ENCODE measurements at regions not wholly inside any gene's neighbourhood (a gene's known extent, or its start where the extent isn't known, plus 50 kb on each side); places are given as distances from the start of the nearest gene placed in this dataset.

GRCh38 chr12:87086118-87086891 is 830.1 kb upstream of the MGAT4C start:
- Histone ChIP-seq H3K4me3 (ENCODE audit: low read depth, low read length) (no peak overlapping the region), H3K4me1 (ENCODE audit: control insufficient read depth, insufficient read depth, low read length, poor library complexity, severe bottlenecking) (no peaks in the 10 kb centered on the region), H3K36me3 (ENCODE audit: control insufficient read depth, insufficient read depth, low read length) (no peaks in the 10 kb centered on the region), H3K27me3 (ENCODE audit: control insufficient read depth, insufficient read depth, low read length) (no peaks in the 10 kb centered on the region), H3K9me3 (ENCODE audit: control insufficient read depth in 2 of 2, low read length in 2 of 2) (peaks cover 0 to 3% of the 10 kb centered on the region in 2 experiments), H3K27ac (ENCODE audit: insufficient read depth, low read length, poor library complexity, severe bottlenecking) (no peak overlapping the region)
- Mint-ChIP-seq H3K4me1 (no peaks in the 10 kb centered on the region), H3K27ac (no peak overlapping the region), H3K9me3 (peaks cover 0 to 9% (median 2%) of the 10 kb centered on the region in 7 donors), H3K27me3 (no peaks in the 10 kb centered on the region), H3K4me3 (no peak overlapping the region), H3K36me3 (no peaks in the 10 kb centered on the region)
- no peak for ATAC-seq (ENCODE audit: low read depth in 2 of 2)
- DNase-seq, result no peak

- DNase-seq (no peak), ATAC-seq (ENCODE audit: low read depth in 2 of 2) (no peak)
- Mint-ChIP-seq H3K9me3 (peaks cover 0 to 9% (median 2%) of the 10 kb centered on the region in 7 donors), H3K4me3 (no peak overlapping the region), H3K36me3 (no peaks in the 10 kb centered on the region), H3K27ac (no peak overlapping the region), H3K4me1 (no peaks in the 10 kb centered on the region), H3K27me3 (no peaks in the 10 kb centered on the region)
- Histone ChIP-seq H3K4me1 (ENCODE audit: control insufficient read depth, insufficient read depth, low read length, poor library complexity, severe bottlenecking) (no peaks in the 10 kb centered on the region), H3K4me3 (ENCODE audit: low read depth, low read length) (no peak overlapping the region), H3K9me3 (ENCODE audit: control insufficient read depth in 2 of 2, low read length in 2 of 2) (peaks cover 0 to 3% of the 10 kb centered on the region in 2 experiments), H3K27me3 (ENCODE audit: control insufficient read depth, insufficient read depth, low read length) (no peaks in the 10 kb centered on the region), H3K36me3 (ENCODE audit: control insufficient read depth, insufficient read depth, low read length) (no peaks in the 10 kb centered on the region), H3K27ac (ENCODE audit: insufficient read depth, low read length, poor library complexity, severe bottlenecking) (no peak overlapping the region)
These were observed 829.1 kb upstream of the MGAT4C start for GRCh38 chr12:87085286-87085685.

- Histone ChIP-seq H3K36me3 (ENCODE audit: control insufficient read depth, insufficient read depth, low read length) (no peaks in the 10 kb centered on the region), H3K9me3 (ENCODE audit: control insufficient read depth in 2 of 2, low read length in 2 of 2) (peaks cover 0 to 3% of the 10 kb centered on the region in 2 experiments), H3K27me3 (ENCODE audit: control insufficient read depth, insufficient read depth, low read length) (no peaks in the 10 kb centered on the region), H3K27ac (ENCODE audit: insufficient read depth, low read length, poor library complexity, severe bottlenecking) (no peak overlapping the region), H3K4me3 (ENCODE audit: low read depth, low read length) (no peak overlapping the region), H3K4me1 (ENCODE audit: control insufficient read depth, insufficient read depth, low read length, poor library complexity, severe bottlenecking) (no peaks in the 10 kb centered on the region)
- H3K9me3 Mint-ChIP-seq, result peaks cover 0 to 9% (median 2%) of the 10 kb centered on the region in 7 donors
- no peaks in the 10 kb centered on the region for H3K4me1 Mint-ChIP-seq
- no peaks in the 10 kb centered on the region for H3K36me3 Mint-ChIP-seq
- ATAC-seq (ENCODE audit: low read depth in 2 of 2) (no peak), DNase-seq (no peak)
- no peak overlapping the region for H3K27ac Mint-ChIP-seq
- H3K27me3 Mint-ChIP-seq, result no peaks in the 10 kb centered on the region
- no peak overlapping the region for H3K4me3 Mint-ChIP-seq
These were observed 826.6 kb upstream of the MGAT4C start for GRCh38 chr12:87082756-87083155.

GRCh38 chr12:87074781-87075180 is 818.6 kb upstream of the MGAT4C start:
- H3K4me1 Mint-ChIP-seq, result no peaks in the 10 kb centered on the region
- H3K36me3 Mint-ChIP-seq, result no peaks in the 10 kb centered on the region
- peaks cover 3 to 10% of the 10 kb centered on the region in 2 experiments for H3K9me3 ChIP-seq (ENCODE audit: control insufficient read depth in 2 of 2, low read length in 2 of 2)
- H3K27me3 Mint-ChIP-seq, result no peaks in the 10 kb centered on the region
- no peak overlapping the region for H3K4me3 ChIP-seq (ENCODE audit: low read depth, low read length)
- no peak overlapping the region for H3K27ac Mint-ChIP-seq
- H3K4me1 ChIP-seq (ENCODE audit: control insufficient read depth, insufficient read depth, low read length, poor library complexity, severe bottlenecking), result no peaks in the 10 kb centered on the region
- H3K9me3 Mint-ChIP-seq, result peaks cover 0 to 23% (median 5%) of the 10 kb centered on the region in 7 donors
- ATAC-seq (ENCODE audit: low read depth in 2 of 2), result no peak
- no peak overlapping the region for H3K4me3 Mint-ChIP-seq
- H3K36me3 ChIP-seq (ENCODE audit: control insufficient read depth, insufficient read depth, low read length), result no peaks in the 10 kb centered on the region
- no peak overlapping the region for H3K27ac ChIP-seq (ENCODE audit: insufficient read depth, low read length, poor library complexity, severe bottlenecking)
- no peaks in the 10 kb centered on the region for H3K27me3 ChIP-seq (ENCODE audit: control insufficient read depth, insufficient read depth, low read length)
- DNase-seq, result no peak

GRCh38 chr12:87066326-87066725 is 810.1 kb upstream of the MGAT4C start:
- Mint-ChIP-seq H3K4me1 (no peaks in the 10 kb centered on the region), H3K27me3 (no peaks in the 10 kb centered on the region), H3K9me3 (peaks cover 0 to 11% (median 5%) of the 10 kb centered on the region in 7 donors), H3K4me3 (no peak overlapping the region), H3K36me3 (no peaks in the 10 kb centered on the region), H3K27ac (no peak overlapping the region)
- Histone ChIP-seq H3K4me1 (ENCODE audit: control insufficient read depth, insufficient read depth, low read length, poor library complexity, severe bottlenecking) (no peaks in the 10 kb centered on the region), H3K36me3 (ENCODE audit: control insufficient read depth, insufficient read depth, low read length) (no peaks in the 10 kb centered on the region), H3K27me3 (ENCODE audit: control insufficient read depth, insufficient read depth, low read length) (no peaks in the 10 kb centered on the region), H3K27ac (ENCODE audit: insufficient read depth, low read length, poor library complexity, severe bottlenecking) (no peak overlapping the region), H3K9me3 (ENCODE audit: control insufficient read depth in 2 of 2, low read length in 2 of 2) (no peaks in the 10 kb centered on the region), H3K4me3 (ENCODE audit: low read depth, low read length) (no peak overlapping the region)
- DNase-seq, result no peak
- no peak for ATAC-seq (ENCODE audit: low read depth in 2 of 2)

GRCh38 chr12:87059231-87059630 is 803.0 kb upstream of the MGAT4C start:
- Mint-ChIP-seq H3K36me3 (no peaks in the 10 kb centered on the region), H3K4me1 (no peaks in the 10 kb centered on the region), H3K9me3 (peaks cover 0 to 11% (median 3%) of the 10 kb centered on the region in 7 donors), H3K27me3 (no peaks in the 10 kb centered on the region), H3K27ac (no peak overlapping the region), H3K4me3 (no peak overlapping the region)
- H3K4me1 ChIP-seq (ENCODE audit: control insufficient read depth, insufficient read depth, low read length, poor library complexity, severe bottlenecking), result no peaks in the 10 kb centered on the region
- H3K27me3 ChIP-seq (ENCODE audit: control insufficient read depth, insufficient read depth, low read length), result no peaks in the 10 kb centered on the region
- DNase-seq (no peak), ATAC-seq (ENCODE audit: low read depth in 2 of 2) (no peak)
- no peaks in the 10 kb centered on the region for H3K36me3 ChIP-seq (ENCODE audit: control insufficient read depth, insufficient read depth, low read length)
- H3K4me3 ChIP-seq (ENCODE audit: low read depth, low read length), result no peak overlapping the region
- H3K9me3 ChIP-seq (ENCODE audit: control insufficient read depth in 2 of 2, low read length in 2 of 2), result no peaks in the 10 kb centered on the region
- H3K27ac ChIP-seq (ENCODE audit: insufficient read depth, low read length, poor library complexity, severe bottlenecking), result no peak overlapping the region

- no peak for ATAC-seq (ENCODE audit: low read depth in 2 of 2)
- Mint-ChIP-seq H3K4me1 (no peaks in the 10 kb centered on the region), H3K36me3 (no peaks in the 10 kb centered on the region), H3K9me3 (peaks cover 0 to 20% (median 1%) of the 10 kb centered on the region in 7 donors), H3K27me3 (no peaks in the 10 kb centered on the region), H3K27ac (no peak overlapping the region), H3K4me3 (no peak overlapping the region)
- no peak overlapping the region for H3K4me3 ChIP-seq (ENCODE audit: low read depth, low read length)
- no peaks in the 10 kb centered on the region for H3K4me1 ChIP-seq (ENCODE audit: control insufficient read depth, insufficient read depth, low read length, poor library complexity, severe bottlenecking)
- H3K9me3 ChIP-seq (ENCODE audit: control insufficient read depth in 2 of 2, low read length in 2 of 2), result no peaks in the 10 kb centered on the region
- H3K27me3 ChIP-seq (ENCODE audit: control insufficient read depth, insufficient read depth, low read length), result no peaks in the 10 kb centered on the region
- no peak for DNase-seq
- H3K36me3 ChIP-seq (ENCODE audit: control insufficient read depth, insufficient read depth, low read length), result no peaks in the 10 kb centered on the region
- no peak overlapping the region for H3K27ac ChIP-seq (ENCODE audit: insufficient read depth, low read length, poor library complexity, severe bottlenecking)
These were observed 798.0 kb upstream of the MGAT4C start for GRCh38 chr12:87054226-87054625.

- Mint-ChIP-seq H3K27me3 (no peaks in the 10 kb centered on the region), H3K4me3 (no peak overlapping the region), H3K4me1 (no peaks in the 10 kb centered on the region), H3K36me3 (no peaks in the 10 kb centered on the region), H3K27ac (no peak overlapping the region), H3K9me3 (peaks cover 1 to 23% (median 5%) of the 10 kb centered on the region in 7 donors)
- no peak overlapping the region for H3K4me3 ChIP-seq (ENCODE audit: low read depth, low read length)
- ATAC-seq (ENCODE audit: low read depth in 2 of 2) (no peak), DNase-seq (no peak)
- H3K4me1 ChIP-seq (ENCODE audit: control insufficient read depth, insufficient read depth, low read length, poor library complexity, severe bottlenecking), result no peaks in the 10 kb centered on the region
- H3K9me3 ChIP-seq (ENCODE audit: control insufficient read depth in 2 of 2, low read length in 2 of 2), result no peaks in the 10 kb centered on the region
- no peaks in the 10 kb centered on the region for H3K27me3 ChIP-seq (ENCODE audit: control insufficient read depth, insufficient read depth, low read length)
- H3K27ac ChIP-seq (ENCODE audit: insufficient read depth, low read length, poor library complexity, severe bottlenecking), result no peak overlapping the region
- H3K36me3 ChIP-seq (ENCODE audit: control insufficient read depth, insufficient read depth, low read length), result no peaks in the 10 kb centered on the region
These were observed 795.4 kb upstream of the MGAT4C start for GRCh38 chr12:87051621-87052020.
